ENCODE measurements at regions not wholly inside any gene's neighbourhood (a gene's known extent, or its start where the extent isn't known, plus 50 kb on each side); places are given as distances from the start of the nearest gene placed in this dataset.

DNA sequence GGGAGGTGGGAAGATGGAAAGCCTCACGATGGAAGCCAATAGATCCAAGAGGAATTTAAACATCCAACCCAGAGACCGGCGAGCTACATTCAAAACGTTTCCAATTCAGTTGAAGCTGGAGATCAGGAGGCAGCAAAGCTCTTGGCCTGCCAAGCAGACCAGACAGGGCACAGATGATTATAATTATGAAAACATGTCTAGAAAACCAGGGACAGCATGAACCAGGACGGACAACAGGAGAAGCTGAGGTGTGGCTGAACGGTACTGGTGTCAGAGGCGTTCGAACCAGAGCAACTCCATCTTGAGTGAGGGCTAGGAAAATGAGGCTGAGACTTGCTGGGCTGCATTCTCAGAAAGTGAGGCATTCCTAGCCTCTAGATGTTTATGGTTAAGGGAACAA is 102.2 kb upstream of the CCDC150 start:
- TF ChIP-seq EP300 (IDR thresholded peaks at IDR 0.05) (no peak), CTCF (IDR thresholded peaks at IDR 0.05) (no peak), POLR2A (IDR thresholded peaks at IDR 0.05) (no peak), POLR2AphosphoS5 (IDR thresholded peaks at IDR 0.05) (no peak)

Data from stomach (tissue), 4 donors.